ENCODE measurements at regions not wholly inside any gene's neighbourhood (a gene's known extent, or its start where the extent isn't known, plus 50 kb on each side); places are given as distances from the start of the nearest gene placed in this dataset.

DNA sequence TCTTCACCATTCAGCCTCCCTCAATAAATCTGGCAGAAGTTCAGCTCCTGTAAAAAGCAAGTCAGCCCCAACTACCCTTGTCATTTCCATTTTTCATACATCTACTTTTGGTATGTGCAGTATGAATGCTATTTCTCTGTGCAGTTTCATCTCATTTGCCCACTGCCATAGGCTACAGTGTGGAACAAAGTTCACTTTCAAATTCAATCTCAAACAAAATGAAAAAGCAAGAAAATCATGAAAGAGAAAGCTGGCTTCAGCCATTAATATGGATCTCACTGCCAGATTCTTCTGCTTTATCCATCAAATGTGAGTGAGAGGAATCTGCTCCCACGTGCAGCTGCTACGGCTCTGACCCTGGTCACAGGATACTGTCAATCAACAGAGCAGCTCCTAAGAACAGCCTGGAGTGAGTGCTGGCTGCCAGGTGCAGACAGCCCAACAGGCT is 494.2 kb downstream of the ZNF608 start:
- TF ChIP-seq POLR2AphosphoS5 (IDR thresholded peaks at IDR 0.05; ENCODE audit: low read depth, low read length) (no peak), SIN3A (IDR thresholded peaks at IDR 0.05; ENCODE audit: borderline replicate concordance, insufficient read depth, low read length) (no peak), FOXP2 (optimal IDR thresholded peaks at IDR 0.05; ENCODE audit: borderline replicate concordance, extremely low read depth, extremely low read length, insufficient read depth) (no peak), TAF1 (IDR thresholded peaks at IDR 0.05; ENCODE audit: borderline replicate concordance, insufficient read depth, low read length) (no peak)
- TF ChIP-seq, protein P1, sequence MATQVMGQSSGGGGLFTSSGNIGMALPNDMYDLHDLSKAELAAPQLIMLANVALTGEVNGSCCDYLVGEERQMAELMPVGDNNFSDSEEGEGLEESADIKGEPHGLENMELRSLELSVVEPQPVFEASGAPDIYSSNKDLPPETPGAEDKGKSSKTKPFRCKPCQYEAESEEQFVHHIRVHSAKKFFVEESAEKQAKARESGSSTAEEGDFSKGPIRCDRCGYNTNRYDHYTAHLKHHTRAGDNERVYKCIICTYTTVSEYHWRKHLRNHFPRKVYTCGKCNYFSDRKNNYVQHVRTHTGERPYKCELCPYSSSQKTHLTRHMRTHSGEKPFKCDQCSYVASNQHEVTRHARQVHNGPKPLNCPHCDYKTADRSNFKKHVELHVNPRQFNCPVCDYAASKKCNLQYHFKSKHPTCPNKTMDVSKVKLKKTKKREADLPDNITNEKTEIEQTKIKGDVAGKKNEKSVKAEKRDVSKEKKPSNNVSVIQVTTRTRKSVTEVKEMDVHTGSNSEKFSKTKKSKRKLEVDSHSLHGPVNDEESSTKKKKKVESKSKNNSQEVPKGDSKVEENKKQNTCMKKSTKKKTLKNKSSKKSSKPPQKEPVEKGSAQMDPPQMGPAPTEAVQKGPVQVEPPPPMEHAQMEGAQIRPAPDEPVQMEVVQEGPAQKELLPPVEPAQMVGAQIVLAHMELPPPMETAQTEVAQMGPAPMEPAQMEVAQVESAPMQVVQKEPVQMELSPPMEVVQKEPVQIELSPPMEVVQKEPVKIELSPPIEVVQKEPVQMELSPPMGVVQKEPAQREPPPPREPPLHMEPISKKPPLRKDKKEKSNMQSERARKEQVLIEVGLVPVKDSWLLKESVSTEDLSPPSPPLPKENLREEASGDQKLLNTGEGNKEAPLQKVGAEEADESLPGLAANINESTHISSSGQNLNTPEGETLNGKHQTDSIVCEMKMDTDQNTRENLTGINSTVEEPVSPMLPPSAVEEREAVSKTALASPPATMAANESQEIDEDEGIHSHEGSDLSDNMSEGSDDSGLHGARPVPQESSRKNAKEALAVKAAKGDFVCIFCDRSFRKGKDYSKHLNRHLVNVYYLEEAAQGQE (IDR thresholded peaks at IDR 0.05; ENCODE audit: insufficient read depth in 1 of 2, low read depth in 2 of 2, low read length in 2 of 2) = no peak

DNA sequence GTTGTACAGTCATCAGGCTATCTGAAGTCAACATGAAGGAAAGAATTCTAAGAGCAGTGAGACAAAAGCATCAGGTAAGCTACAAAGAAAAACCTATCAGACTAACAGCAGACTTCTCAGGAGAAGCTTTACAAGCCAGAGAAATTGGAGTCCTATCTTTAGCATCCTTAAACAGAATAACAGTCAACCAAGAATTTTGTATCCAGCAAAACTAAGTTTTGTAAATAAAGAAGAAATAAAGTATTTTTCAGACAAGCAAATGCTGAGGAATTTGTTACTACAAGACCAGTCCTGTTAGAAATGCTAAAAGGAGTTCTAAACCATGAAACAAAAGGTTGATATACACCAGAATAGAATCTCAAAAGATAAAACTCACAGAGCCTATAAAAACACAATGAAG is 501.2 kb downstream of the ZNF608 start:
- TF ChIP-seq FOXP2 (optimal IDR thresholded peaks at IDR 0.05; ENCODE audit: borderline replicate concordance, extremely low read depth, extremely low read length, insufficient read depth) (no peak), POLR2AphosphoS5 (IDR thresholded peaks at IDR 0.05; ENCODE audit: low read depth, low read length) (no peak), SIN3A (IDR thresholded peaks at IDR 0.05; ENCODE audit: borderline replicate concordance, insufficient read depth, low read length) (no peak), TAF1 (IDR thresholded peaks at IDR 0.05; ENCODE audit: borderline replicate concordance, insufficient read depth, low read length) (no peak)
- TF ChIP-seq, protein P1 (IDR thresholded peaks at IDR 0.05; ENCODE audit: insufficient read depth in 1 of 2, low read depth in 2 of 2, low read length in 2 of 2) = no peak

DNA sequence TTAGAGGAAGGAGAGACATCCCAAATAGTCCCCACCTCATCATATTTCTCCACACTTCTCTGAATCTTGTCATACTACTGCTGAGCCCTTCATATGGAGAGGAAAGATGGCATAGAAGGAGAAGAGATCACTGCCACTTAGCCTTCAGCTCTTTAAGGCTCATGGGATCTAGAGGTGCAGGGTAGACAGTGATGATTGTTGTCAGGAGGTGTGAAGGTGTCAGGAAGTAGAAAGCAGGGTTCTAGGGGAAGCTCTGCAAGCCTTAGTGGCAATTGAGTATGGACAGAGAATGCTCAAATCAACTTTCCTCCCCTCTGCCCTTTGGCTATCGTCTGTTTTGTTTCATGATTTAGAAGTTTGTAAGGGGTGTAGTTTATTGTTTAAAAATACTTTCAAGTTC is 505.7 kb downstream of the ZNF608 start:
- no peak for TF ChIP-seq TAF1 (IDR thresholded peaks at IDR 0.05; ENCODE audit: borderline replicate concordance, insufficient read depth, low read length)
- no peak for TF ChIP-seq POLR2AphosphoS5 (IDR thresholded peaks at IDR 0.05; ENCODE audit: low read depth, low read length)
- no peak for TF ChIP-seq SIN3A (IDR thresholded peaks at IDR 0.05; ENCODE audit: borderline replicate concordance, insufficient read depth, low read length)
- TF ChIP-seq FOXP2 (optimal IDR thresholded peaks at IDR 0.05; ENCODE audit: borderline replicate concordance, extremely low read depth, extremely low read length, insufficient read depth) = no peak
- TF ChIP-seq, protein P1 (IDR thresholded peaks at IDR 0.05; ENCODE audit: insufficient read depth in 1 of 2, low read depth in 2 of 2, low read length in 2 of 2) = no peak

DNA sequence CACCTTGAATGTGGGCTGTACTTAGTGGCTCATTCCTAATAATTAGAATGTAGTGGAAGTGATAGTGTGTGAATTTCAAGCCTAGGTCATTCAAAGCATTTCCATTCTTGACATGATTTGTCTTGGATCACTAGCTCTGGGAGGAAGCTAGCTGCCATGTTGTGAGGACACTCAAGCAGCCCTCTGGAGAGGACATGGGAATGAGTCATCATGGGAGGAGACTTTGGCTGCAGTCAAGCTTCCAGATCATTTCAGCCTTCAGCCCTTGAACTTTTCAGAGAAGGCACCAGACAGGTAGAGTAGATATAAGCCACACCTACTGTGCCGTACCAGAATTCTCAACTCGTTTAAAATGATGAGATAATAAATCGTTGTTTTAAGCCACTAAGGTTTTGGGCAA is 506.9 kb downstream of the ZNF608 start:
- TF ChIP-seq TAF1 (IDR thresholded peaks at IDR 0.05; ENCODE audit: borderline replicate concordance, insufficient read depth, low read length) (no peak), FOXP2 (optimal IDR thresholded peaks at IDR 0.05; ENCODE audit: borderline replicate concordance, extremely low read depth, extremely low read length, insufficient read depth) (no peak), POLR2AphosphoS5 (IDR thresholded peaks at IDR 0.05; ENCODE audit: low read depth, low read length) (no peak), SIN3A (IDR thresholded peaks at IDR 0.05; ENCODE audit: borderline replicate concordance, insufficient read depth, low read length) (no peak)
- TF ChIP-seq, protein P1 (IDR thresholded peaks at IDR 0.05; ENCODE audit: insufficient read depth in 1 of 2, low read depth in 2 of 2, low read length in 2 of 2) = no peak

DNA sequence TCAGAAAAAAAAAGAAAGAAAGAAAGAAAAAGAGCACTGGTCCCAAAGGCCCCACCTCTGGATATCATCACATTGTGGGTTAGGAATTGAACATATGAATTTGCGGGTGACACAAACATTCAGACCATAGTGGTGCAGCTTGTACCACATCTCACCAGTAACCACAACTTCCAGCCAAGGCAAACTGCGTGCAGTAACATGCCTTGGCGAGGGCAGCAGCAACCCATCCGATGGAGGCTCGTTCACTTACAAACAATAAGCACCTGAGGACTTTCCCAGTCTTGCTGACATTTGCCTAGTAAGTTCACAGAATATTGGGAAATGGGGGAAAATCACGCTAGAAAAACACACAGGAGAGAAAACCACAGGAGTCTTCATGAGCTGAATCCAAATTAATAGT is 508.1 kb downstream of the ZNF608 start:
- TF ChIP-seq TAF1 (IDR thresholded peaks at IDR 0.05; ENCODE audit: borderline replicate concordance, insufficient read depth, low read length) (no peak), FOXP2 (optimal IDR thresholded peaks at IDR 0.05; ENCODE audit: borderline replicate concordance, extremely low read depth, extremely low read length, insufficient read depth) (no peak), SIN3A (IDR thresholded peaks at IDR 0.05; ENCODE audit: borderline replicate concordance, insufficient read depth, low read length) (no peak), POLR2AphosphoS5 (IDR thresholded peaks at IDR 0.05; ENCODE audit: low read depth, low read length) (no peak)
- TF ChIP-seq, protein P1 (IDR thresholded peaks at IDR 0.05; ENCODE audit: insufficient read depth in 1 of 2, low read depth in 2 of 2, low read length in 2 of 2) = no peak
